MM.1S (cell line): ENCODE measurements at regions not wholly inside any gene's neighbourhood (a gene's known extent, or its start where the extent isn't known, plus 50 kb on each side); places are given as distances from the start of the nearest gene placed in this dataset.

Source experiments
- DNase-seq: peaks from one replicate; pipeline ENCODE4 v3.0.0-alpha.2; 2015
- H2AFZ ChIP-seq: fragments of 300-600 bp; sonication (generic); 2 replicates; pipeline ENCODE4 v1.6.0; 2016; ENCODE audit warnings: antibody characterized with exemption, low read length
- H3F3A ChIP-seq: fragments of 300-600 bp; sonication (generic); 2 replicates; pipeline ENCODE4 v1.6.1; 2016; ENCODE audit warnings: mild to moderate bottlenecking, antibody characterized with exemption, low read length, moderate library complexity, mixed read lengths; ENCODE audit not compliant: insufficient read depth
- H3K27ac ChIP-seq: fragments of 300-600 bp; sonication (generic); 2 replicates; pipeline ENCODE4 v1.5.1; 2016; ENCODE audit warnings: mild to moderate bottlenecking, low read length
- H3K27me3 ChIP-seq: fragments of 300-600 bp; sonication (generic); replicated peaks from 2 replicates; pipeline ENCODE4 v1.6.0; 2016; ENCODE audit warnings: low read length; ENCODE audit not compliant: insufficient read depth
- H3K36me3 ChIP-seq: fragments of 300-600 bp; sonication (generic); replicated peaks from 2 replicates; pipeline ENCODE4 v1.6.1; 2016; ENCODE audit warnings: mild to moderate bottlenecking, low read length, mixed read lengths; ENCODE audit not compliant: insufficient read depth
- H3K4me1 ChIP-seq: fragments of 300-600 bp; sonication (generic); 2 replicates; pipeline ENCODE4 v1.6.1; 2016; ENCODE audit warnings: low read length, mixed read lengths
- H3K4me2 ChIP-seq: fragments of 300-600 bp; sonication (generic); 2 replicates; pipeline ENCODE4 v1.6.0; 2016; ENCODE audit warnings: low read depth, low read length
- H3K4me3 ChIP-seq: fragments of 300-600 bp; sonication (generic); 2 replicates; pipeline ENCODE4 v1.5.1; 2016; ENCODE audit warnings: low read length, mixed read lengths
- H3K79me2 ChIP-seq: fragments of 300-600 bp; sonication (generic); 2 replicates; pipeline ENCODE4 v1.6.1; 2016; ENCODE audit warnings: mixed run types, low read length, mixed read lengths
- H3K9ac ChIP-seq: fragments of 300-600 bp; sonication (generic); 2 replicates; pipeline ENCODE4 v1.6.1; 2016; ENCODE audit warnings: low read length, mixed read lengths
- H3K9me2 ChIP-seq: fragments of 300-600 bp; sonication (generic); replicated peaks from 2 replicates; pipeline ENCODE4 v1.6.1; 2016; ENCODE audit warnings: mild to moderate bottlenecking, low read length, mixed read lengths; ENCODE audit not compliant: insufficient read depth
- H3K9me3 ChIP-seq: fragments of 300-600 bp; sonication (generic); replicated peaks from 2 replicates; pipeline ENCODE4 v1.6.1; 2016; ENCODE audit warnings: mild to moderate bottlenecking, low read length, mixed read lengths; ENCODE audit not compliant: insufficient read depth
- H4K20me1 ChIP-seq: fragments of 300-600 bp; sonication (generic); 2 replicates; pipeline ENCODE4 v1.6.1; 2016; ENCODE audit warnings: mild to moderate bottlenecking, low read length, moderate library complexity, mixed read lengths; ENCODE audit not compliant: insufficient read depth
- CTCF ChIP-seq: fragments of 300-600 bp; sonication (generic); IDR thresholded peaks from 2 replicates; pipeline ENCODE4 v1.5.1; 2016; ENCODE audit warnings: antibody characterized with exemption, low read length, mixed read lengths
- EZH2 ChIP-seq: fragments of 300-600 bp; sonication (generic); optimal IDR thresholded peaks from 2 replicates; pipeline ENCODE3; 2017; ENCODE audit warnings: low read depth, mild to moderate bottlenecking, antibody characterized with exemption, low read length, mixed read lengths
- EZH2phosphoT487 ChIP-seq: fragments of 300-600 bp; sonication (generic); IDR thresholded peaks from 2 replicates; pipeline ENCODE4 v1.6.1; 2018; ENCODE audit warnings: antibody characterized with exemption, low read length

GRCh38 chr1:5692664-5693063 is 299.6 kb downstream of the NPHP4 start:
- Histone ChIP-seq H3K4me1 (no peaks in the 10 kb centered on the region), H3K9me2 (no peaks in the 10 kb centered on the region), H2AFZ (no peak overlapping the region)

GRCh38 chr1:5691795-5692509 is 300.3 kb downstream of the NPHP4 start:
- no peak for DNase-seq

More at GRCh38 chr1:5692664-5693063, 299.6 kb downstream of the NPHP4 start:
- Histone ChIP-seq H3K27me3 (peaks cover 95% of the 10 kb centered on the region), H3K9ac (no peak overlapping the region), H3K36me3 (no peaks in the 10 kb centered on the region), H3K4me2 (no peak overlapping the region), H3K4me3 (no peak overlapping the region), H3K27ac (no peak overlapping the region), H3K79me2 (no peaks in the 10 kb centered on the region), H4K20me1 (no peaks in the 10 kb centered on the region), H3F3A (no peaks in the 10 kb centered on the region), H3K9me3 (no peaks in the 10 kb centered on the region)
- TF ChIP-seq EZH2 (no peak), CTCF (no peak), EZH2phosphoT487 (no peak)
- no peak for DNase-seq

GRCh38 chr1:5690898-5691297 is 301.3 kb downstream of the NPHP4 start:
- Histone ChIP-seq H3K27ac (no peak overlapping the region), H3K36me3 (no peaks in the 10 kb centered on the region), H3K4me3 (no peak overlapping the region), H3K9ac (no peak overlapping the region), H3K79me2 (no peaks in the 10 kb centered on the region), H3F3A (no peaks in the 10 kb centered on the region), H3K27me3 (peaks cover 95% of the 10 kb centered on the region), H3K9me2 (no peaks in the 10 kb centered on the region), H2AFZ (no peak overlapping the region), H4K20me1 (no peaks in the 10 kb centered on the region), H3K9me3 (no peaks in the 10 kb centered on the region), H3K4me1 (no peaks in the 10 kb centered on the region), H3K4me2 (no peak overlapping the region)
- no peak for DNase-seq
- no peak for TF ChIP-seq EZH2
- no peak for TF ChIP-seq EZH2phosphoT487
- TF ChIP-seq CTCF, result no peak

More at GRCh38 chr1:5691795-5692509, 300.3 kb downstream of the NPHP4 start:
- H3F3A ChIP-seq, result no peaks in the 10 kb centered on the region
- H4K20me1 ChIP-seq, result no peaks in the 10 kb centered on the region
- no peak overlapping the region for H3K4me2 ChIP-seq
- H3K36me3 ChIP-seq, result no peaks in the 10 kb centered on the region
- H3K4me1 ChIP-seq, result no peaks in the 10 kb centered on the region
- H3K9me2 ChIP-seq, result no peaks in the 10 kb centered on the region
- H3K9ac ChIP-seq, result no peak overlapping the region
- no peaks in the 10 kb centered on the region for H3K9me3 ChIP-seq
- H3K27ac ChIP-seq, result no peak overlapping the region
- H3K4me3 ChIP-seq, result no peak overlapping the region
- H3K27me3 ChIP-seq, result peaks cover 96% of the 10 kb centered on the region
- TF ChIP-seq EZH2phosphoT487 (no peak), EZH2 (no peak), CTCF (no peak)
- H3K79me2 ChIP-seq, result no peaks in the 10 kb centered on the region
- no peak overlapping the region for H2AFZ ChIP-seq
